K562 (cell line): ENCODE measurements at regions not wholly inside any gene's neighbourhood (a gene's known extent, or its start where the extent isn't known, plus 50 kb on each side); places are given as distances from the start of the nearest gene placed in this dataset.

Experiments
- ATAC-seq: fragments of 200-7000 bp; cut with Tn5 transposase; 3 replicates; pipeline ENCODE4 v1.9.1; 2020; ENCODE audit warnings: moderate library complexity
- BruUV-seq: library from RNA; stranded (reverse); fragments of 400-500 nt; replicated peaks from 2 replicates; lab custom pipeline; 2021; lab: Mats Ljungman, UMichigan
- CTCF ChIA-PET: fragments of 300-600 bp; formaldehyde crosslinking; extraction: SDS; loops from one replicate; lab custom pipeline; 2021; ENCODE audit warnings: low intra/inter-chr PET ratio; lab: Yijun Ruan, JAX
- POLR2A ChIA-PET: fragments of 300-600, 350-650 bp; sonication (Branson Sonifier 250); formaldehyde crosslinking; extraction: SDS; loops from one replicate; lab custom pipeline; 2021; ENCODE audit warnings: antibody characterized with exemption, inconsistent platforms; lab: Yijun Ruan, JAX
- DNase-seq, 4 experiments: peaks; one replicate each; pipeline versions ENCODE4 v3.0.0 to v3.0.0-alpha.2; 2011 to 2018; ENCODE audit warnings: low spot score in 3 of 4, mixed read lengths in 3 of 4; ENCODE audit errors: extremely low read depth in 1 of 4
- FAIRE-seq: peaks from 2 replicates; lab custom pipeline; 2011; peaks lifted over from hg19 to GRCh38; lab: Jason Lieb, UNC
- H2AFZ ChIP-seq: 2 replicates; pipeline ENCODE4 v1.6.0; 2011; ENCODE audit warnings: low read depth, low read length, control low read depth, inconsistent platforms
- H3K27ac ChIP-seq: fragments of 200-600 bp; 3 replicates; pipeline ENCODE4 v1.8.0; 2011; ENCODE audit warnings: low read depth, mild to moderate bottlenecking, control low read depth, inconsistent platforms, low read length, moderate library complexity, mixed read lengths; ENCODE audit errors: extremely low read depth
- H3K27me3 ChIP-seq, 2 experiments: fragments of 300-600 bp in 1 of 2; 2 replicates in 1 of 2; 3 replicates in 1 of 2; pipeline versions ENCODE4 v1.6.0 to v1.8.0; 2011; ENCODE audit warnings: inconsistent platforms in 2 of 2, low read length in 2 of 2, mild to moderate bottlenecking in 1 of 2, mixed read lengths in 1 of 2, moderate library complexity in 1 of 2; ENCODE audit not compliant: control insufficient read depth in 2 of 2, insufficient read depth in 2 of 2
- H3K36me3 ChIP-seq: fragments of 300-600 bp; 3 replicates; pipeline ENCODE4 v1.8.0; 2011; ENCODE audit warnings: mild to moderate bottlenecking, low read length, inconsistent platforms; ENCODE audit not compliant: control insufficient read depth, insufficient read depth
- H3K4me1 ChIP-seq, 2 experiments: fragments of 200-600 bp in 1 of 2; replicated peaks in 1 of 2; 2 replicates in 1 of 2; 3 replicates in 1 of 2; pipeline versions ENCODE4 v1.5.1 to v1.8.0; 2011; ENCODE audit warnings: inconsistent platforms in 2 of 2, low read length in 2 of 2, mild to moderate bottlenecking in 1 of 2, mixed read lengths in 1 of 2, moderate library complexity in 1 of 2; ENCODE audit not compliant: control insufficient read depth in 2 of 2, insufficient read depth in 2 of 2
- H3K4me2 ChIP-seq: 2 replicates; pipeline ENCODE4 v1.6.1; 2011; ENCODE audit warnings: low read length, control low read depth, inconsistent platforms, mixed read lengths; ENCODE audit not compliant: insufficient read depth
- H3K4me3 ChIP-seq: fragments of 200-600 bp; sonication (generic), shearing (Covaris generic); 2 replicates; pipeline ENCODE4 v1.5.1; 2016; ENCODE audit warnings: control low read depth, inconsistent platforms
- H3K79me2 ChIP-seq: fragments of 200-600 bp; 3 replicates; pipeline ENCODE4 v1.8.0; 2011; ENCODE audit warnings: low read length, inconsistent platforms; ENCODE audit not compliant: control insufficient read depth, insufficient read depth
- H3K9ac ChIP-seq, 2 experiments: 2 replicates each; pipeline versions ENCODE4 v1.6.0 to v1.6.1; 2011; ENCODE audit warnings: low read depth in 2 of 2, low read length in 2 of 2, control low read depth in 1 of 2, inconsistent platforms in 1 of 2, mild to moderate bottlenecking in 1 of 2, mixed read lengths in 1 of 2; ENCODE audit not compliant: insufficient read depth in 1 of 2
- H3K9me1 ChIP-seq: one replicate; pipeline ENCODE4 v1.6.0; 2011; ENCODE audit warnings: inconsistent platforms, mild to moderate bottlenecking, low read length, moderate library complexity; ENCODE audit not compliant: control insufficient read depth, insufficient read depth
- H3K9me3 ChIP-seq: replicated peaks from 2 replicates; pipeline ENCODE4 v1.5.1; 2011; ENCODE audit warnings: low read depth, low read length, inconsistent platforms; ENCODE audit not compliant: control insufficient read depth, insufficient read depth
- H4K20me1 ChIP-seq: replicated peaks from 2 replicates; pipeline ENCODE4 v1.6.1; 2011; ENCODE audit warnings: low read length, inconsistent platforms, mixed read lengths; ENCODE audit not compliant: control insufficient read depth, insufficient read depth
- BRCA1 ChIP-seq, 2 experiments: fragments of 450-650 bp in 1 of 2; sonication (generic) in 1 of 2; formaldehyde crosslinking in 1 of 2; IDR thresholded peaks; 2 replicates each; pipeline versions ENCODE4 v1.5.0 to v1.6.1; 2017 to 2020; ENCODE audit warnings: mild to moderate bottlenecking in 1 of 2, missing genetic modification reagents in 1 of 2
- BRD4 ChIP-seq: fragments of 200-600 bp; sonication (generic); IDR thresholded peaks from 2 replicates; pipeline ENCODE4 v1.6.1; 2017; ENCODE audit warnings: inconsistent platforms
- CEBPB ChIP-seq: fragments of 450-650 bp; IDR thresholded peaks from 2 replicates; pipeline ENCODE4 v1.6.1; 2016; ENCODE audit warnings: missing genetic modification characterization, missing compliant biosample characterization
- CXXC5 ChIP-seq: fragments of 250-450 bp; sonication (Bioruptor Pico); IDR thresholded peaks from 2 replicates; pipeline ENCODE4 v1.8.0; 2022; ENCODE audit warnings: inconsistent platforms, mild to moderate bottlenecking, moderate library complexity
- FOXA3 ChIP-seq, 2 experiments: fragments of 450-650 bp in 1 of 2; sonication (generic) in 1 of 2; formaldehyde crosslinking; IDR thresholded peaks in 1 of 2; conservative IDR thresholded peaks in 1 of 2; 2 replicates each; pipeline versions ENCODE4 v1.4.0 to v1.8.0; 2020 to 2022; ENCODE audit warnings: mild to moderate bottlenecking in 2 of 2, missing genetic modification reagents in 1 of 2
- HOXB6 ChIP-seq: fragments of 250-450 bp; sonication (Bioruptor Pico); IDR thresholded peaks from 2 replicates; pipeline ENCODE4 v1.5.1; 2022; ENCODE audit warnings: mild to moderate bottlenecking, borderline replicate concordance
- MTA2 ChIP-seq: fragments of 450-650 bp; IDR thresholded peaks from 2 replicates; pipeline ENCODE4 v1.6.1; 2016; ENCODE audit warnings: low read depth
- NCOA2 ChIP-seq, 2 experiments: fragments of 450-650 bp; IDR thresholded peaks; 2 replicates each; pipeline ENCODE4 v1.6.1; 2018; ENCODE audit warnings: mild to moderate bottlenecking in 2 of 2, moderate library complexity in 1 of 2; ENCODE audit not compliant: partially characterized antibody in 2 of 2
- POLR2AphosphoS5 ChIP-seq: IDR thresholded peaks from 2 replicates; pipeline ENCODE4 v1.6.1; 2011; ENCODE audit warnings: mild to moderate bottlenecking, low read depth, low read length, moderate library complexity; ENCODE audit not compliant: control insufficient read depth, insufficient read depth
- POLR2H ChIP-seq: IDR thresholded peaks from 2 replicates; pipeline ENCODE4 v1.6.1; 2016; ENCODE audit warnings: missing genetic modification characterization, low read depth, mild to moderate bottlenecking, control low read depth, missing compliant biosample characterization, moderate library complexity
- PPARD ChIP-seq: fragments of 250-450 bp; sonication (Bioruptor Pico); IDR thresholded peaks from 2 replicates; pipeline ENCODE4 v1.8.0; 2022; ENCODE audit warnings: inconsistent platforms, mild to moderate bottlenecking, moderate library complexity
- PTBP1 ChIP-seq: fragments of 200-400 bp; formaldehyde crosslinking; IDR thresholded peaks from 2 replicates; pipeline ENCODE4 v1.6.1; 2017; ENCODE audit warnings: low read depth, low read length
- PTRF ChIP-seq: fragments of 450-650 bp; IDR thresholded peaks from 2 replicates; pipeline ENCODE4 v1.6.1; 2016; ENCODE audit warnings: mild to moderate bottlenecking, missing genetic modification characterization, missing compliant biosample characterization
- ZC3H8 ChIP-seq: fragments of 450-650 bp; IDR thresholded peaks from 2 replicates; pipeline ENCODE4 v1.6.1; 2017
- ZNF124 ChIP-seq: sonication (generic); formaldehyde crosslinking; IDR thresholded peaks from 2 replicates; pipeline ENCODE4 v1.8.1; 2022; ENCODE audit warnings: missing genetic modification reagents
- ZNF384 ChIP-seq: IDR thresholded peaks from 2 replicates; pipeline ENCODE4 v1.6.1; 2012; ENCODE audit warnings: low read depth, low read length, improper control_type of control experiment
- ZNF586 ChIP-seq: fragments of 450-650 bp; formaldehyde crosslinking; conservative IDR thresholded peaks from 2 replicates; pipeline ENCODE4 v1.4.0; 2020; ENCODE audit warnings: mild to moderate bottlenecking, moderate library complexity
- WGBS: fragments of 100-300 bp; shearing (Covaris generic); methylation state at CpG from one replicate; pipeline ENCODE4 v1.1.6; 2016; ENCODE audit warnings: low coverage, mixed read lengths; ENCODE audit not compliant: insufficient coverage; ENCODE audit errors: missing lambda C conversion rate; 5-methylcytosine and 5-hydroxymethylcytosine counted together
- in situ Hi-C: fragments of 300-500 bp; cut with MboI; formaldehyde crosslinking; loops from 4 replicates; pipeline ENCODE4 v1.15.0; 2018; ENCODE audit warnings: inconsistent platforms, mixed read lengths
- intact Hi-C: fragments of 100-400 bp; cut with micrococcal nuclease; formaldehyde crosslinking; loops from 2 replicates; pipeline ENCODE4 v1.14.2; 2022
- TF ChIP-seq, protein P1 (sequence below): IDR thresholded peaks from 2 replicates; pipeline ENCODE4 v1.6.1; 2011; ENCODE audit warnings: borderline replicate concordance, low read depth, mild to moderate bottlenecking, moderate library complexity, low read length; ENCODE audit not compliant: insufficient read depth, poor library complexity, severe bottlenecking

DNA sequence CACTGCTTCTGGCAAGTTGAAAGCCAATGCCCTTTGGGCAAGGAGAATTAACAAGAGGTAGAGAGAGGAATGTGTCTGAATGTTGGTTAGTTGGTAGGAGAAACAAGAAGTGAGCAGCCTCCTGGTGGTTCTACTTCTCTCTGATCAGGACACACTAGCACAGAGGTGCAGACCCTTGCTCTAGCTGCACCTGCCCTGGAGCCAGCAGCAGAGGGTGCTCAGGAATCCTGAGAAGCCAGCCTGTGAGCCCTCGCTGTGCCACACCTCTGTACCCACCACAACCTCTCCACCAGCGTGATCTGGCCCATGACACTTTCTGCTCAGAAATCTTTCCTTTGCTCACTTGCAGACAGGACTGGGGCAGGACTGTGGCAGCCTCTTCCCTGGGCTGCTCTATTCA is 364.7 kb downstream of the RPS24 start (continued):
- TF ChIP-seq PTBP1 (no peak), MTA2 (no peak), FOXA3 (CRISPR knock-in tag; conservative IDR thresholded peaks at IDR 0.05 in 1 of 2, IDR thresholded peaks at IDR 0.05 in 1 of 2) (no peak), POLR2AphosphoS5 (no peak), PTRF (tag) (no peak)

DNA sequence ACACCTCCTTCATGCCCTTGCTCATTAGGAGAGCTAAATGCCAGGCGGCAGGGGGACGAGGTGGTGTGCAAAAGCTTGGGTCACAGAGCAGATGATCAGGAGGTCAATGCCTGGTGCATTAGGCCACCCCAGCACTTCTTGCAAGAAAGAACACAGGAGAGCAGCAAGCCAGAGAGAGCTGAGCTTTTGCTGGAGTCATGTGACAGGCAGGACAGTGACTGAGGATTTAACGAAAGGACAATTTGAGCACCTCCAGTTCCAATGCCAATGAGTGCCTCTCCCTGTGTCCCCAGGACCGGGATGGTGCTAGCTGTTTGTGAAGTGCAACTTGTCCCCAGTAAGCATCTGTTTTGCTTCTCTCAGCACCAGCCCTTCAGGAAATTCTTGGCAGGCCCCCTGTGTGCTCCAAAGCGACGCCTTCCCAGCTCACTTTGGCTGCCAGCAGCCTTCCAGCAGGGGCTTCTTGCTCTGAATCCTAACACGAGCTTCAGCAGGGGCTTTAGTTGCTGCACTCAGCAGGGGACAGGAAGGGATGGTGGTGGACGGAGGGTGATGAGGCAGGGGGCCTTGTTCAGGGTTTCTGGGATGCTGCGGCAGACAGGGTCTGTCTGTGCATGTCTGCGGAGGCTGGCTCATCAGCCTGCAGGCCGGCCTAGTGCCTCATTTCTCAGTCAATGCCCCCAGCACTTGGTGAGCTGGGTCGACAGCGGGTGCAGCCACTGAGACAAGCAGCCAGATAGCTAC is 368.1 kb downstream of the RPS24 start:
- H3K4me3 ChIP-seq = no peak overlapping the region
- TF ChIP-seq CXXC5 (CRISPR knock-in tag) (no peak), ZNF384 (no peak), ZC3H8 (no peak), NCOA2 (IDR thresholded peaks at IDR 0.05; ENCODE audit: partially characterized antibody in 2 of 2) (no peak), HOXB6 (CRISPR knock-in tag) (no peak), ZNF586 (CRISPR knock-in tag) (no peak), BRD4 (no peak), POLR2H (tag) (no peak), BRCA1 (IDR thresholded peaks at IDR 0.05) (no peak), BRCA1 (CRISPR knock-in tag; IDR thresholded peaks at IDR 0.05) (no peak), PPARD (no peak), ZNF124 (CRISPR knock-in tag) (no peak), CEBPB (tag) (no peak)
- TF ChIP-seq, protein P1, sequence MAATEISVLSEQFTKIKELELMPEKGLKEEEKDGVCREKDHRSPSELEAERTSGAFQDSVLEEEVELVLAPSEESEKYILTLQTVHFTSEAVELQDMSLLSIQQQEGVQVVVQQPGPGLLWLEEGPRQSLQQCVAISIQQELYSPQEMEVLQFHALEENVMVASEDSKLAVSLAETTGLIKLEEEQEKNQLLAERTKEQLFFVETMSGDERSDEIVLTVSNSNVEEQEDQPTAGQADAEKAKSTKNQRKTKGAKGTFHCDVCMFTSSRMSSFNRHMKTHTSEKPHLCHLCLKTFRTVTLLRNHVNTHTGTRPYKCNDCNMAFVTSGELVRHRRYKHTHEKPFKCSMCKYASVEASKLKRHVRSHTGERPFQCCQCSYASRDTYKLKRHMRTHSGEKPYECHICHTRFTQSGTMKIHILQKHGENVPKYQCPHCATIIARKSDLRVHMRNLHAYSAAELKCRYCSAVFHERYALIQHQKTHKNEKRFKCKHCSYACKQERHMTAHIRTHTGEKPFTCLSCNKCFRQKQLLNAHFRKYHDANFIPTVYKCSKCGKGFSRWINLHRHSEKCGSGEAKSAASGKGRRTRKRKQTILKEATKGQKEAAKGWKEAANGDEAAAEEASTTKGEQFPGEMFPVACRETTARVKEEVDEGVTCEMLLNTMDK = no peak
- TF ChIP-seq, all 486 proteins: peak for 0
- DNase-seq (no peak), ATAC-seq (no peak), FAIRE-seq (no peak)
- ChIA-PET CTCF (no interaction called here), POLR2A (interaction anchor here (0.6 to 1.3 kb wide), 4 partner anchors 12 to 359 kb away, joined by 3 to 6 read pairs (median 4); no protein-coding TSS in a partner anchor)
- intact Hi-C loops = no loop called here
- no TSS peak for BruUV-seq
- Histone ChIP-seq H3K27ac (no peak overlapping the region), H4K20me1 (peaks cover 3% of the 10 kb centered on the region), H3K9ac (no peak overlapping the region), H2AFZ (no peak overlapping the region), H3K36me3 (no peaks in the 10 kb centered on the region), H3K9me3 (no peaks in the 10 kb centered on the region), H3K27me3 (peaks cover 24 to 46% of the 10 kb centered on the region in 2 experiments), H3K9me1 (peaks cover 4% of the 10 kb centered on the region), H3K79me2 (no peaks in the 10 kb centered on the region), H3K4me1 (no peaks in the 10 kb centered on the region), H3K4me2 (no peak overlapping the region)
- WGBS = 3% methylated on average over 13 of the region's 13 CpGs
- in situ Hi-C loops = no loop called here
